IMR-90 (cell line): ENCODE measurements at regions not wholly inside any gene's neighbourhood (a gene's known extent, or its start where the extent isn't known, plus 50 kb on each side); places are given as distances from the start of the nearest gene placed in this dataset.

ENCODE experiments used
- BHLHE40 ChIP-seq: fragments of 150-350 bp; IDR thresholded peaks from 2 replicates; pipeline ENCODE4 v1.6.1; 2016; ENCODE audit warnings: mild to moderate bottlenecking, low read depth, low read length
- CEBPB ChIP-seq: IDR thresholded peaks from 2 replicates; pipeline ENCODE4 v1.6.1; 2012; ENCODE audit warnings: low read depth, low read length, improper control_type of control experiment
- CHD1 ChIP-seq: IDR thresholded peaks from 2 replicates; pipeline ENCODE4 v1.6.1; 2012; ENCODE audit warnings: low read depth, low read length, improper control_type of control experiment
- MAFK ChIP-seq: IDR thresholded peaks from 2 replicates; pipeline ENCODE4 v1.6.1; 2012; ENCODE audit warnings: low read depth, low read length, improper control_type of control experiment
- MAZ ChIP-seq: IDR thresholded peaks from 2 replicates; pipeline ENCODE4 v1.6.1; 2012; ENCODE audit warnings: low read depth, mild to moderate bottlenecking, low read length, improper control_type of control experiment, moderate library complexity, borderline replicate concordance
- MXI1 ChIP-seq: IDR thresholded peaks from 2 replicates; pipeline ENCODE4 v1.6.1; 2012; ENCODE audit warnings: low read depth, mild to moderate bottlenecking, low read length, moderate library complexity, borderline replicate concordance
- POLR2A ChIP-seq: IDR thresholded peaks from 2 replicates; pipeline ENCODE4 v1.6.1; 2012; ENCODE audit warnings: mild to moderate bottlenecking, low read depth, low read length
- RAD21 ChIP-seq: IDR thresholded peaks from 2 replicates; pipeline ENCODE4 v1.6.1; 2012; ENCODE audit warnings: low read length, improper control_type of control experiment
- RCOR1 ChIP-seq: IDR thresholded peaks from 2 replicates; pipeline ENCODE4 v1.6.1; 2012; ENCODE audit warnings: mild to moderate bottlenecking, low read length, improper control_type of control experiment; ENCODE audit not compliant: insufficient replicate concordance
- SMC3 ChIP-seq: fragments of 150-350 bp; IDR thresholded peaks from 2 replicates; pipeline ENCODE4 v1.6.1; 2016; ENCODE audit warnings: low read depth, mild to moderate bottlenecking, antibody characterized with exemption, low read length, moderate library complexity
- TF ChIP-seq, protein P1 (sequence below): conservative IDR thresholded peaks from 2 replicates; pipeline ENCODE4 v1.5.1; 2012; ENCODE audit warnings: mild to moderate bottlenecking, low read depth, low read length, improper control_type of control experiment
- TF ChIP-seq, protein P2 (sequence below): fragments of 150-350 bp; IDR thresholded peaks from 2 replicates; pipeline ENCODE4 v1.6.1; 2017; ENCODE audit warnings: mild to moderate bottlenecking, antibody characterized with exemption, low read length, low read depth

DNA sequence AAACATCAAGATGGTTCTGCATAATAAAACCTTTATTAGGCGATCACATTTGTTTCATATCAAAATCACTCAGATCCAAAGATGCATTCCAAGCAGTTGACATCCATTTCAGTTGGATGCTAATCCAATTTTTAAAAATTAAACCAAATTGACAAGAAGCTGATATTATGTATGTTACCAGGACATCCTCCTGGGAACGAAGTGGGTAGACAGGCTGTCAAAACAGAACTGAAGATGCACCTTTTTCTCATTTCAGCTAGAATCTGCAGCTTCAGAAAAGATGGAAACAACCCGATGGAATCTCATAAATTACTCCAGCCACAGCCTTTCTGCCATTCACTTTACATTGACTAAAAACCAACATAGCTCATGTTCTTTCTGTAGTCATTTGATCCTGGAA is 268.4 kb downstream of the PLPP3 start:
- TF ChIP-seq, protein P1, sequence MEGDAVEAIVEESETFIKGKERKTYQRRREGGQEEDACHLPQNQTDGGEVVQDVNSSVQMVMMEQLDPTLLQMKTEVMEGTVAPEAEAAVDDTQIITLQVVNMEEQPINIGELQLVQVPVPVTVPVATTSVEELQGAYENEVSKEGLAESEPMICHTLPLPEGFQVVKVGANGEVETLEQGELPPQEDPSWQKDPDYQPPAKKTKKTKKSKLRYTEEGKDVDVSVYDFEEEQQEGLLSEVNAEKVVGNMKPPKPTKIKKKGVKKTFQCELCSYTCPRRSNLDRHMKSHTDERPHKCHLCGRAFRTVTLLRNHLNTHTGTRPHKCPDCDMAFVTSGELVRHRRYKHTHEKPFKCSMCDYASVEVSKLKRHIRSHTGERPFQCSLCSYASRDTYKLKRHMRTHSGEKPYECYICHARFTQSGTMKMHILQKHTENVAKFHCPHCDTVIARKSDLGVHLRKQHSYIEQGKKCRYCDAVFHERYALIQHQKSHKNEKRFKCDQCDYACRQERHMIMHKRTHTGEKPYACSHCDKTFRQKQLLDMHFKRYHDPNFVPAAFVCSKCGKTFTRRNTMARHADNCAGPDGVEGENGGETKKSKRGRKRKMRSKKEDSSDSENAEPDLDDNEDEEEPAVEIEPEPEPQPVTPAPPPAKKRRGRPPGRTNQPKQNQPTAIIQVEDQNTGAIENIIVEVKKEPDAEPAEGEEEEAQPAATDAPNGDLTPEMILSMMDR, result no peak
- no peak for TF ChIP-seq MXI1
- no peak for TF ChIP-seq CHD1
- no peak for TF ChIP-seq BHLHE40
- TF ChIP-seq, protein P2, sequence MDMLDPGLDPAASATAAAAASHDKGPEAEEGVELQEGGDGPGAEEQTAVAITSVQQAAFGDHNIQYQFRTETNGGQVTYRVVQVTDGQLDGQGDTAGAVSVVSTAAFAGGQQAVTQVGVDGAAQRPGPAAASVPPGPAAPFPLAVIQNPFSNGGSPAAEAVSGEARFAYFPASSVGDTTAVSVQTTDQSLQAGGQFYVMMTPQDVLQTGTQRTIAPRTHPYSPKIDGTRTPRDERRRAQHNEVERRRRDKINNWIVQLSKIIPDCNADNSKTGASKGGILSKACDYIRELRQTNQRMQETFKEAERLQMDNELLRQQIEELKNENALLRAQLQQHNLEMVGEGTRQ, result no peak
- no peak for TF ChIP-seq POLR2A
- TF ChIP-seq SMC3, result no peak
- TF ChIP-seq RCOR1, result no peak
- TF ChIP-seq CEBPB, result no peak
- TF ChIP-seq MAZ, result no peak
- TF ChIP-seq MAFK, result no peak
- no peak for TF ChIP-seq RAD21
